Epithelial cell of esophagus (primary cell): ENCODE measurements at regions not wholly inside any gene's neighbourhood (a gene's known extent, or its start where the extent isn't known, plus 50 kb on each side); places are given as distances from the start of the nearest gene placed in this dataset.
"Not testable (repeated sequence)": the region's sequence is repeated elsewhere in the genome, so short reads cannot be mapped to it uniquely, and the experiment has no call there.

Experiments
- DNase-seq: peaks from one replicate; pipeline ENCODE4 v3.0.0; 2010; ENCODE audit warnings: low read depth
- H3K4me3 ChIP-seq: 2 replicates; pipeline ENCODE4 v1.5.1; 2011; ENCODE audit warnings: mild to moderate bottlenecking, low read length, control low read depth
- TF ChIP-seq, protein P1 (sequence below): IDR thresholded peaks from 2 replicates; pipeline ENCODE4 v1.5.1; 2011; ENCODE audit warnings: low read depth, mild to moderate bottlenecking, low read length, control low read depth, inconsistent platforms; ENCODE audit not compliant: insufficient read depth; ENCODE audit errors: missing control alignments

DNA sequence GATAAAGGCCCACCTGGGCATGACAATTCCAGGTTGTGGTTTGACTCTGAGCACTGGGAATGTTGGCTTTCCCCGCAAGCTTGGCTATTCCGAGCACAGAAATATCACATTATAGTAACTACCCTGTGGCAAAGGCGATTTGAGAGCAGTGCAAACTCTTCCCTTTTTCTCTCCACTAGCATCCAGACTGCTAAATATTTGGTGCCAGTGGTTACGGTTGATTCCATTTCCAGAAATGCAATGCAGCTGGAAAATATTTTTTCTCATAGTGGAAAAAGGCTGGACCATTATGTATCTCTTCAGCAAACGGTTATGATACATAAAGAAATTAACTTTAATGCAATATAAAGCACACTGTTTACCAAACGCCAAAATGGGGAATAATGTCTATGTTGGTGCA, 158.0 kb downstream of the ENC1 start:
- no peak for DNase-seq
- TF ChIP-seq, protein P1, sequence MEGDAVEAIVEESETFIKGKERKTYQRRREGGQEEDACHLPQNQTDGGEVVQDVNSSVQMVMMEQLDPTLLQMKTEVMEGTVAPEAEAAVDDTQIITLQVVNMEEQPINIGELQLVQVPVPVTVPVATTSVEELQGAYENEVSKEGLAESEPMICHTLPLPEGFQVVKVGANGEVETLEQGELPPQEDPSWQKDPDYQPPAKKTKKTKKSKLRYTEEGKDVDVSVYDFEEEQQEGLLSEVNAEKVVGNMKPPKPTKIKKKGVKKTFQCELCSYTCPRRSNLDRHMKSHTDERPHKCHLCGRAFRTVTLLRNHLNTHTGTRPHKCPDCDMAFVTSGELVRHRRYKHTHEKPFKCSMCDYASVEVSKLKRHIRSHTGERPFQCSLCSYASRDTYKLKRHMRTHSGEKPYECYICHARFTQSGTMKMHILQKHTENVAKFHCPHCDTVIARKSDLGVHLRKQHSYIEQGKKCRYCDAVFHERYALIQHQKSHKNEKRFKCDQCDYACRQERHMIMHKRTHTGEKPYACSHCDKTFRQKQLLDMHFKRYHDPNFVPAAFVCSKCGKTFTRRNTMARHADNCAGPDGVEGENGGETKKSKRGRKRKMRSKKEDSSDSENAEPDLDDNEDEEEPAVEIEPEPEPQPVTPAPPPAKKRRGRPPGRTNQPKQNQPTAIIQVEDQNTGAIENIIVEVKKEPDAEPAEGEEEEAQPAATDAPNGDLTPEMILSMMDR = no peak
- no peak overlapping the region for H3K4me3 ChIP-seq

DNA sequence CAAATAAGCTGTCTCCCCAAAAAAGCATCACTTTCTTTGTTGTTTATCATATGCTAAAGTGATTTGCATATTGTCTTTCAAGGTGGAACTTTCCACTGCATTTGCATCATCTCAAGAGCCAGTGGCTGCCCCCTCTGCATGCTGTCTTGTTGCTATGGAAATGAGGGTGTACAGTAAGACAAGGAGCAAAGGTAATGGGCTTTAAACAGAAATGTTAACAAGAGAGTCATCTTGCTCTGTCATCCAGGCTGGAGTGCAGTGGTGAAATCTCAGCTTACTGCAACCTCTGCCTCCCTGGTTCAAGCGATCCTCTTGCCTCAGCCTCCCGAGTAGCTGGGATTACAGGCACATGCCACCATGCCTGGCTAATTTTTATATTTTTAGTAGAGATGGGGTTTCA, 159.2 kb downstream of the ENC1 start:
- not testable (repeated sequence) for H3K4me3 ChIP-seq, DNase-seq

DNA sequence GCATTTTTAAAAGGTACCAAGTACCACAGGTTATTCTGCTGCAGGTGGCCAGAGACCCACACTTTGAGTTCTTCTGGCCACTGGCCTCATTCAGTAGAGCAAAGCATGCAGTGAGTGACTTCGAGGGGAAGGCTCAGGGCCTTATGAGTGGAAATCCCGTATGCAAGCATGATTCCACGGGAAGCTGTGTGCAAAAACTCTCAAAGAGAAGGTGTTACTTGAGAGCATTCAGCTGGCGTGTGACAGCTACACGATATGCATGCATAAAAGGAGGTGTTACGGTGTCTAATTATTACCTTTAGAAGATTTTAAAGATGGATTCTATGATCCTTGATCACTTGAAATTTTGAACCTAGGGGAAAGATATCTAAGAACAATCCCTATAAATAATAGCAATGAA, 160.3 kb downstream of the ENC1 start:
- TF ChIP-seq, protein P1 = no peak
- no peak for DNase-seq
- no peak overlapping the region for H3K4me3 ChIP-seq

DNA sequence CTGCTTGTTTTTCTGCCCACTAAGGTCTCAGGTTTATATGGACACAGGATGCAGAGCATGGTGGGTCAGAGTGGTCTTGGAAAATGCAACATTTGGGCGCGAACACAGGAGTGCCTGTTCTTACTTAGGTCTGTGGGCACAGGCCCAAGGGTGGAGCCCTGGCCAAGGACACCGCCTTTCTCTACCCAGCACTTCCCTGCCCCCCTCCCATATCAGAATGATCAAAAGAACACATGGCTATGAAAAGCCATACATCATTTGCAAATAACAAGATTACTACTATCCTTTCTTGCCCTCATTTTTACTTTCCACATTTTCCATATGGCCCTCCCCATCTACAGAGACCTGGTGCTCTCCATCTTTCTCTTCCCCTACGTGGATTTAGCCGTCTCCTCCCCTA, 162.2 kb downstream of the ENC1 start:
- TF ChIP-seq, protein P1 = no peak
- DNase-seq = no peak

DNA sequence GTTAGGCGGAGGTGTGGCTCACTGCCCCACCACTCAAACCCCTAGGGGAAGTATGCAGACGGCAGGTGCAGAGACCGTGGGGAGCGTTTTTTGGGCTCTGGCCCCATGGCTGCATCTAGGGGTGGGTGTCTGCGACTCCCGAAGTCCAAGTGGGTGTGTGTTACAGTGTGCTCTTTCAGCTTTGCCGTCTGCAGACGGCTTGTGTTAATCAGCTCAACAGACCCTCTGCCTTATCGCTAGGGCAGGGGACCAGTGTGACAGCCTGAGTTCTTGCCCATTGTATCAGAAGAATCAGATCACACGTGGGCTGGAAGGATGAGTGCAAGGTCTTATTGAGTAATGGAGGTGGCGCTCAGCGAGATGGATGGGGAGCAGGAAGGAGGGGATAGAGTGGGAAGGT, 162.8 kb downstream of the ENC1 start:
- H3K4me3 ChIP-seq = no peak overlapping the region
- DNase-seq = no peak
- TF ChIP-seq, protein P1 = no peak

More for the DNA sequence above, 162.2 kb downstream of the ENC1 start:
- no peak overlapping the region for H3K4me3 ChIP-seq

DNA sequence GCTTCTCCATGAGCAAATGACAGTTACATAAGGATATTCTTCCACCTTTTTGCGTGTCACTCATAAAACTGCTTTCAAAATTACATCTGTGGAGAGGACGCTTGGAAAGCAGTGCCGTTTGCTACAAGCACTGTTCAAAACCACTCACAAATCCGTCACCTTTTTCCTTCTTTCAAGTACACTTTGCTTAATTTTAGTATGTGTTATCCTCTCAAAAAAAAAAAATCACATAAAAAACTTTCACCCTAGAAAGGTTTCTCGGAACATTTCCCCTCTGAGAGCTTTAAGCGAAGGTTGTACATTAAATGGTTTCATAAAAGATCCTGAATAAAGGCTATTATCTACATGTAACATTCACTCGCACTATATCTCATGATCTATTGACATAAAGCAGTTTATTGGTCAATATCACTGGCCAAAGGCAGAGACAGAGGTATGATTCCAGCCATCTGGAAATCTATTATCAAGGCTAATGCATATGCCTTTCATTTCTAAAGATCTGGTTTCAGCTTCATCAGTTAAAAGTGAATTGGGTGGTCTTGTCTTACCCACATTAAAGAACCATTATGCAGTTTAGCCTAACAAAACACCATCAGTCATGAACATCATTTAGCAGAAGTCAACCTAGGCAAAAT, 163.6 kb downstream of the ENC1 start:
- TF ChIP-seq, protein P1 = no peak
- no peak for DNase-seq
- H3K4me3 ChIP-seq = no peak overlapping the region

DNA sequence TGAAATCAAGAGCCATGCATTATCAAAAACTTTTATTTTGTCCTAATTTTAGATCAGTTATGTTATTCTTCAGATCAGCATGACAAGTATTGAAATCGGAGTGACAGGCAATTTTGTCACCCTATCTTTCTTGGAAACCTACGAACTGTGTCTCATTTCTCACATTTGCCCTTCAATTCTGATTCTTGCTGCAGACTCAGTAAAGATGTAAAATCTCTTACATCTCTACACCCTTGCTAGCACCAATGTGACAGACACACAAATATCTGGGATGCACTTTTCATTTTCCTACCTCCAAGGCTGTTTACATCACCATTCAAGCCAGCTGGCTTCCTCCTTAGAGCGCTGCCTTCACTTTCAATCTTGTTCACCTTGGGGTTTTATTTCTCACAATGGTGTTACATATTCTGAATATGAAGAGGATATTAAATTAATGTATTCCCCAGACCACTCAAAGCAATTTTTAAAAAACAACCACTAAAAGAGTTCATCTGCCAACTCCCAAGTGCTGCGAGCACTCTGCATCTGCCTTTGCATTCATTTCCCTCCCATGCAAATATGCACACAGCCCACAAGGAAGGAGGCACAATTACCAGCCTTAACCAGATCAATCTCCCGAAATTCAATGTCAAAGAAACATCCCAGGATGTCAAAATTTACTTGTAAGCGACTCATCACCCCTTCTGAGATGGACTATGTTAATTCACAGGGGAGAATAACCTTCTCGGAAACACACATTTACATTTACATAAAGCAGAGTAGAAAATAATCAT, 164.3 kb downstream of the ENC1 start:
- TF ChIP-seq, protein P1 = no peak
- DNase-seq = no peak
- no peak overlapping the region for H3K4me3 ChIP-seq
